Ascending aorta (tissue), 2 donors: ENCODE measurements at regions not wholly inside any gene's neighbourhood (a gene's known extent, or its start where the extent isn't known, plus 50 kb on each side); places are given as distances from the start of the nearest gene placed in this dataset.

Source experiments
- DNase-seq, 2 donors: peaks; one replicate each; pipeline ENCODE4 v3.0.0-alpha.2; 2019; ENCODE audit warnings: low spot score in 2 of 2
- H3K27ac ChIP-seq, 2 donors: fragments of 200-600 bp; sonication (generic); one replicate each; pipeline ENCODE4 v1.5.1; 2016 to 2017; ENCODE audit warnings: mild to moderate bottlenecking in 1 of 2
- H3K27me3 ChIP-seq: fragments of 200-600 bp; sonication (generic); one replicate; pipeline ENCODE4 v1.5.1; 2017
- H3K36me3 ChIP-seq, 2 donors: fragments of 200-600 bp; sonication (generic); one replicate each; pipeline ENCODE4 v1.5.1; 2016
- H3K4me1 ChIP-seq, 2 donors: fragments of 200-600 bp; sonication (generic); one replicate each; pipeline ENCODE4 v1.5.1; 2016 to 2017; ENCODE audit warnings: mild to moderate bottlenecking in 1 of 2
- H3K4me3 ChIP-seq, 2 donors: fragments of 200-600 bp; sonication (generic); one replicate each; pipeline ENCODE4 v1.5.1; 2016 to 2017; ENCODE audit warnings: mild to moderate bottlenecking in 1 of 2
- H3K9me3 ChIP-seq, 2 donors: fragments of 200-600 bp; sonication (generic); one replicate each; pipeline ENCODE4 v1.5.1; 2016
- intact Hi-C: fragments of 100-400 bp; cut with DNase I; formaldehyde crosslinking; loops from one replicate; pipeline ENCODE4 v1.15.1; 2023
- TF ChIP-seq, protein P1 (sequence below), 3 experiments: fragments of 200-600 bp in 2 of 3; fragments of 450-650 bp in 1 of 3; sonication (generic) in 2 of 3; IDR thresholded peaks; one replicate each; pipeline ENCODE4 v1.5.1; 2016 to 2019; ENCODE audit warnings: antibody characterized with exemption in 3 of 3, mild to moderate bottlenecking in 1 of 3, moderate library complexity in 1 of 3

DNA sequence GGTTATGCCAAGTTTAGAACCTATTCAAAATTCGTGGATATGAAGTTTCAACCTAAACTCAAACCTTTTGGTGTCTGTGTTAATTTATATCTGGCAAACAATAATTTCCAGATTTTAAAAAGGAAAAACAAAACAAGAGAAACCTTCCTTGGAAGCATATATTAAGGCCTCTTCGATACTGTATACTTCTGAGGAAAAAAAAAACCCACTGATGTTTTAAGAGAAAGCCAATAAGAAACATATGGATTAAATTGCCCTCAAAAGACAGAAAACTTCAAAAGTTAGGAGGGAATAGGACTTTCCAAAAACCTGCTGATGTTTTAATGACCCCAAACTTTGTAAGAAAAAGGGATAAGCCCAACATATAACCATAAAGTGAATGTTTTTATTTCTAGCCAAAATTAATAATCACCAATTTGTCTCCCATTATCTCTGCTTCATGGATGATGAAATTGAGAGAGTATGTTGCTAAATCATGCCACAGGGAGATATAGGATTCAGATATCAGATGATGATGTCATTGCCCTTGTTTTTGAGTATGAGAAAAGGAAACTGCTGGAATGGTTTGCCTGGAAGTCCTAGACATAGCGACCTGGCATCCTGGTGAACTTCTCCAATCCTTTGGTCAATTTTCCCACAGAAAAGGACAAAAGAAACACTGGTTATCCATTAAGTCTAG, 423.9 kb downstream of the DMRT2 start:
- Histone ChIP-seq H3K4me1 (no peaks in the 10 kb centered on the region), H3K36me3 (no peaks in the 10 kb centered on the region), H3K27ac (no peak overlapping the region), H3K4me3 (no peak overlapping the region), H3K9me3 (no peaks in the 10 kb centered on the region), H3K27me3 (no peaks in the 10 kb centered on the region)
- TF ChIP-seq, protein P1, sequence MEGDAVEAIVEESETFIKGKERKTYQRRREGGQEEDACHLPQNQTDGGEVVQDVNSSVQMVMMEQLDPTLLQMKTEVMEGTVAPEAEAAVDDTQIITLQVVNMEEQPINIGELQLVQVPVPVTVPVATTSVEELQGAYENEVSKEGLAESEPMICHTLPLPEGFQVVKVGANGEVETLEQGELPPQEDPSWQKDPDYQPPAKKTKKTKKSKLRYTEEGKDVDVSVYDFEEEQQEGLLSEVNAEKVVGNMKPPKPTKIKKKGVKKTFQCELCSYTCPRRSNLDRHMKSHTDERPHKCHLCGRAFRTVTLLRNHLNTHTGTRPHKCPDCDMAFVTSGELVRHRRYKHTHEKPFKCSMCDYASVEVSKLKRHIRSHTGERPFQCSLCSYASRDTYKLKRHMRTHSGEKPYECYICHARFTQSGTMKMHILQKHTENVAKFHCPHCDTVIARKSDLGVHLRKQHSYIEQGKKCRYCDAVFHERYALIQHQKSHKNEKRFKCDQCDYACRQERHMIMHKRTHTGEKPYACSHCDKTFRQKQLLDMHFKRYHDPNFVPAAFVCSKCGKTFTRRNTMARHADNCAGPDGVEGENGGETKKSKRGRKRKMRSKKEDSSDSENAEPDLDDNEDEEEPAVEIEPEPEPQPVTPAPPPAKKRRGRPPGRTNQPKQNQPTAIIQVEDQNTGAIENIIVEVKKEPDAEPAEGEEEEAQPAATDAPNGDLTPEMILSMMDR (IDR thresholded peaks at IDR 0.05) = no peak
- no peak for DNase-seq
- intact Hi-C loops = no loop called here

DNA sequence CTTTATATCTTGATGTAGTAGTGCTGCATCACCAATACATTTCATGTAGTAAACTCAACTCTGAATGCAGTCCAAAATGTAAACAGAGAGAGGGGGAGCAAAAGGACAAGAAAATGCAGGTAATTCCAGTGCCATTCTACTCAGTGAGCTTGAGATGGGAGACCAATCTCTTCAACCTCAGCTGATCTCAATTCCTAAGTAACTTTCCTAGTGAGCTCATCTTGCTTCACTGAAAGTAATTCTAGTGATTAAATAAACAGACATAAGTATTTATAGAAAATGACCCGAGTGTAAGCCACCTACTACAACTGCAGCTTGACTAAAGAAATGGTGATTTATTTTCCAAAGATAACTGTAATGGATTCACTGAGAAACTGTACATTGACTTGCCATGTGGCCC, 424.5 kb downstream of the DMRT2 start:
- no peak for DNase-seq
- intact Hi-C loops = no loop called here

GRCh38 chr9:1490341-1491232, 440.4 kb downstream of the DMRT2 start:
- DNase-seq = no peak
- no peaks in the 10 kb centered on the region for H3K27me3 ChIP-seq
- H3K4me1 ChIP-seq = no peaks in the 10 kb centered on the region
- H3K4me3 ChIP-seq = no peak overlapping the region
- H3K36me3 ChIP-seq = no peaks in the 10 kb centered on the region
- H3K27ac ChIP-seq = no peak overlapping the region
- no peaks in the 10 kb centered on the region for H3K9me3 ChIP-seq
- intact Hi-C loops = no loop called here
- TF ChIP-seq, protein P1 (IDR thresholded peaks at IDR 0.05) = no peak

More for the DNA sequence above, 424.5 kb downstream of the DMRT2 start:
- H3K27ac ChIP-seq = no peak overlapping the region
- no peak overlapping the region for H3K4me3 ChIP-seq
- H3K36me3 ChIP-seq = no peaks in the 10 kb centered on the region
- no peaks in the 10 kb centered on the region for H3K9me3 ChIP-seq
- TF ChIP-seq, protein P1 (IDR thresholded peaks at IDR 0.05) = no peak
- no peaks in the 10 kb centered on the region for H3K4me1 ChIP-seq
- H3K27me3 ChIP-seq = no peaks in the 10 kb centered on the region

GRCh38 chr9:1492156-1492555, 442.0 kb downstream of the DMRT2 start:
- intact Hi-C loops = no loop called here

DNA sequence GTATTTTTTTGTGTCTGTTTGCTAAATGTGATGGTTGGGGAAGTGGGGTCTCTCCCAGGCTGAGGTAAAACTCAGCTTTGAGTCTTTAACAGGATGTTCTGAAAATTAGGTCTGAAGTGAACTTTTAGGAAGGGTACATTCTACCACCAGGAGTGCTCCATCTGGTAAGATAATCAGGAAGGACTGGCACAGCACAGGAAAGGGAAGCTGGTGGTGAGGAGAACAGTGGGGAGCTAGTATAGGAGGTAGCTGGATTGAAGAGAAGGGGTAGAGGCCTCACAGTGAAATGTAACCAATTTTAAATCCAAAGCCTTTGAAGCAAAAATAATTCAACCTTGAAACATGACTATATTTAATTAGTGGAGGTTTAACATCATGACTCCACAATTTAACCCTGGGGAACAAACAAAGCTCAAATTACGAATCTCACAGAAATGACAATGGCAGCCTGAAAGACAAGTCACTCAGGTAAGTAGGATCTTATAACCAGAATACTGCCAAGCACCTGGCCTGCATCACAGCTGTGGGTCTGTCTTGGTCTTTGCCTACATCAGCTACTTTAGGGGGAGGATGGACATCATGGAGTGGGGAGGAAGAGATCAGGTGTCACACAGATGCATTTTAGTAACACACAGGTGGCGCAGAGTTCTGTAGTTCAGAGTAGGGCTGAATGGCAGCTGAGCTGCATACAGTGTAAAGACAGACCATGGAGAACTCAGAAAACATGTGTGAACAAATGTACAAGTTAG, 445.3 kb downstream of the DMRT2 start:
- no peaks in the 10 kb centered on the region for H3K4me1 ChIP-seq
- TF ChIP-seq, protein P1 (IDR thresholded peaks at IDR 0.05) = no peak
- no peak overlapping the region for H3K4me3 ChIP-seq
- no peak for DNase-seq
- intact Hi-C loops = no loop called here
- H3K9me3 ChIP-seq = no peaks in the 10 kb centered on the region
- no peak overlapping the region for H3K27ac ChIP-seq
- no peaks in the 10 kb centered on the region for H3K36me3 ChIP-seq
- no peaks in the 10 kb centered on the region for H3K27me3 ChIP-seq

More at GRCh38 chr9:1492156-1492555, 442.0 kb downstream of the DMRT2 start:
- Histone ChIP-seq H3K4me1 (no peaks in the 10 kb centered on the region), H3K9me3 (no peaks in the 10 kb centered on the region), H3K27me3 (no peaks in the 10 kb centered on the region), H3K4me3 (no peak overlapping the region), H3K36me3 (no peaks in the 10 kb centered on the region), H3K27ac (no peak overlapping the region)
- DNase-seq = no peak
- TF ChIP-seq, protein P1 (IDR thresholded peaks at IDR 0.05) = no peak
